ENCODE measurements at regions not wholly inside any gene's neighbourhood (a gene's known extent, or its start where the extent isn't known, plus 50 kb on each side); places are given as distances from the start of the nearest gene placed in this dataset.

GRCh38 chr16:85537795-85538401 is 75.2 kb upstream of the GSE1 start:
- TF ChIP-seq, protein P1, sequence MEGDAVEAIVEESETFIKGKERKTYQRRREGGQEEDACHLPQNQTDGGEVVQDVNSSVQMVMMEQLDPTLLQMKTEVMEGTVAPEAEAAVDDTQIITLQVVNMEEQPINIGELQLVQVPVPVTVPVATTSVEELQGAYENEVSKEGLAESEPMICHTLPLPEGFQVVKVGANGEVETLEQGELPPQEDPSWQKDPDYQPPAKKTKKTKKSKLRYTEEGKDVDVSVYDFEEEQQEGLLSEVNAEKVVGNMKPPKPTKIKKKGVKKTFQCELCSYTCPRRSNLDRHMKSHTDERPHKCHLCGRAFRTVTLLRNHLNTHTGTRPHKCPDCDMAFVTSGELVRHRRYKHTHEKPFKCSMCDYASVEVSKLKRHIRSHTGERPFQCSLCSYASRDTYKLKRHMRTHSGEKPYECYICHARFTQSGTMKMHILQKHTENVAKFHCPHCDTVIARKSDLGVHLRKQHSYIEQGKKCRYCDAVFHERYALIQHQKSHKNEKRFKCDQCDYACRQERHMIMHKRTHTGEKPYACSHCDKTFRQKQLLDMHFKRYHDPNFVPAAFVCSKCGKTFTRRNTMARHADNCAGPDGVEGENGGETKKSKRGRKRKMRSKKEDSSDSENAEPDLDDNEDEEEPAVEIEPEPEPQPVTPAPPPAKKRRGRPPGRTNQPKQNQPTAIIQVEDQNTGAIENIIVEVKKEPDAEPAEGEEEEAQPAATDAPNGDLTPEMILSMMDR (optimal IDR thresholded peaks at IDR 0.05 in 1 of 3, IDR thresholded peaks at IDR 0.05 in 1 of 3, conservative IDR thresholded peaks at IDR 0.05 in 1 of 3; ENCODE audit: extremely low read depth in 1 of 3, insufficient read depth in 2 of 3, low read length in 3 of 3) = no peak
- TF ChIP-seq EZH2 (IDR thresholded peaks at IDR 0.05; ENCODE audit: low read length) = no peak
